ENCODE measurements at regions not wholly inside any gene's neighbourhood (a gene's known extent, or its start where the extent isn't known, plus 50 kb on each side); places are given as distances from the start of the nearest gene placed in this dataset.

DNA sequence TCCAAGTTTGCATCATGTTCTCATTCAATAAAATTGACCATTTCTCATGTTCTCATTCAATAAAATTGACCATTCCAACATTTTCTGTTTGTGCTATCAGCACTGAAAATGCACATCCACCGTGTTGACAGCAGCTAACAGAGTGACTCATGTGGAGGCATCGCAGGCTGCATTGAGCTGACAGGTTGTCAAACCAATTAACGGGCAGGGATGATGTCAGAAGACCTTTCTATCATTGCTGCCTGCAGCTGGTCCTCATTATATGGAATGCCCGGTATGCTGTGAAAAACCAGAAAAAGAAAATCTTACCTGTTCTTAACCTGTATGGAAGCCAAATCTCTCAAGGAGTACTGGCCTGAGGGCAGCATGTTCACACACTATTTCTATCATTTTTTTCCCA, 202.0 kb downstream of the SMIM20 start:
- no peak for TF ChIP-seq POLR2A (IDR thresholded peaks at IDR 0.05)
- TF ChIP-seq, protein P1, sequence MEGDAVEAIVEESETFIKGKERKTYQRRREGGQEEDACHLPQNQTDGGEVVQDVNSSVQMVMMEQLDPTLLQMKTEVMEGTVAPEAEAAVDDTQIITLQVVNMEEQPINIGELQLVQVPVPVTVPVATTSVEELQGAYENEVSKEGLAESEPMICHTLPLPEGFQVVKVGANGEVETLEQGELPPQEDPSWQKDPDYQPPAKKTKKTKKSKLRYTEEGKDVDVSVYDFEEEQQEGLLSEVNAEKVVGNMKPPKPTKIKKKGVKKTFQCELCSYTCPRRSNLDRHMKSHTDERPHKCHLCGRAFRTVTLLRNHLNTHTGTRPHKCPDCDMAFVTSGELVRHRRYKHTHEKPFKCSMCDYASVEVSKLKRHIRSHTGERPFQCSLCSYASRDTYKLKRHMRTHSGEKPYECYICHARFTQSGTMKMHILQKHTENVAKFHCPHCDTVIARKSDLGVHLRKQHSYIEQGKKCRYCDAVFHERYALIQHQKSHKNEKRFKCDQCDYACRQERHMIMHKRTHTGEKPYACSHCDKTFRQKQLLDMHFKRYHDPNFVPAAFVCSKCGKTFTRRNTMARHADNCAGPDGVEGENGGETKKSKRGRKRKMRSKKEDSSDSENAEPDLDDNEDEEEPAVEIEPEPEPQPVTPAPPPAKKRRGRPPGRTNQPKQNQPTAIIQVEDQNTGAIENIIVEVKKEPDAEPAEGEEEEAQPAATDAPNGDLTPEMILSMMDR (IDR thresholded peaks at IDR 0.05) = no peak
